PFSK-1 (cell line): ENCODE measurements at regions not wholly inside any gene's neighbourhood (a gene's known extent, or its start where the extent isn't known, plus 50 kb on each side); places are given as distances from the start of the nearest gene placed in this dataset.

Experiments used
- FOXP2 ChIP-seq: optimal IDR thresholded peaks from 2 replicates; pipeline ENCODE3; 2011; ENCODE audit warnings: borderline replicate concordance, control low read depth, inconsistent platforms; ENCODE audit not compliant: insufficient read depth; ENCODE audit errors: extremely low read length, extremely low read depth
- POLR2AphosphoS5 ChIP-seq: IDR thresholded peaks from 2 replicates; pipeline ENCODE4 v1.6.1; 2012; ENCODE audit warnings: low read depth, mild to moderate bottlenecking, control low read depth, low read length, moderate library complexity
- REST ChIP-seq, 2 experiments: IDR thresholded peaks; 2 replicates each; pipeline versions ENCODE4 v1.6.1 to v1.8.0; 2011 to 2012; ENCODE audit warnings: low read depth in 2 of 2, low read length in 2 of 2, control low read depth in 1 of 2, inconsistent platforms in 1 of 2, mild to moderate bottlenecking in 1 of 2, moderate library complexity in 1 of 2; ENCODE audit not compliant: insufficient read depth in 1 of 2
- SIN3A ChIP-seq: IDR thresholded peaks from 2 replicates; pipeline ENCODE4 v1.6.1; 2012; ENCODE audit warnings: mild to moderate bottlenecking, low read length, moderate library complexity, borderline replicate concordance; ENCODE audit not compliant: insufficient read depth
- TAF1 ChIP-seq: IDR thresholded peaks from 2 replicates; pipeline ENCODE4 v1.6.1; 2012; ENCODE audit warnings: low read length, control low read depth, borderline replicate concordance; ENCODE audit not compliant: insufficient read depth

DNA sequence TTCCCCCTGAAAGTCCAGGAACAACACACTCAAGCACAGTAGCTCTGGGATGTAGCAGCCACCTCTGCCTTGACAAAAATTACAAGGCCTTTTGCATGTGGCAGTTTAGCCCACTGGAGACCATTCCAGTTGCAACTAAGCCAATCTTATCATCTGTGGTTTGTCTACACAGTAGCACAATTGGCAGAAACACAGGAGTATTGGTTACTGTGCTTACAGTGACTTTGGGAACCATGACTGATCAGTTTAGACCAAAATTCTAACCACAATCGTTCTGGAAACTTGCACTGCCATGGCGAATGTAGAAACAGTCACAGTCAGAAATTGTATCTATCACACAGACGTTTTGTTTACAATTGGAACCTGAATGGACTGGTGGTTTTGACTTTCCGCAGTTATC lies 403.7 kb upstream of the MEIS1 start:
- TF ChIP-seq REST (IDR thresholded peaks at IDR 0.05; ENCODE audit: insufficient read depth in 1 of 2, low read depth in 2 of 2, low read length in 2 of 2) (no peak), FOXP2 (no peak), POLR2AphosphoS5 (no peak), TAF1 (no peak), SIN3A (no peak)
